EL (cell line): ENCODE measurements at regions not wholly inside any gene's neighbourhood (a gene's known extent, or its start where the extent isn't known, plus 50 kb on each side); places are given as distances from the start of the nearest gene placed in this dataset.

Experiments used
- DNase-seq: peaks from one replicate; pipeline ENCODE4 v3.0.0-alpha.2; 2016

- no peak for DNase-seq
Observed at GRCh38 chr4:62849696-62850095, 1559.6 kb downstream of the TECRL start.

GRCh38 chr4:62835631-62836030 is 1573.6 kb downstream of the TECRL start:
- no peak for DNase-seq

DNA sequence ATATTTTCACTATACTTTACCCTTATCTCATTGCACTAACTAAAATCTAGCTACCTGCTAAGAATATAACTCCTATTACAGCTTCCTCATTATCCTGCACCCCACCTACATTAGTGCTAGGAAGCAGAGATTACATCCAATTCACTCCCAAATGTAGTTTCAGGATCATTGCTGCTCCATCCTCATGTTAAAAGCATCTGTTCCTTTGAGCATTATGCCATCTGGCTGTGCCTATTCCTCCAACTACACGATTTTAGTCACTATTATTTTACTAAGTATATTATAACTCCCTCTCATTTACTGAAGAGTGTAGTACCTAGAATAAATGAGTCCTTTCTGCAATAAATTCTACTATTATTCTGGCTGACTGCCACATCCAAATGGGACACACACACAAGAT is 1586.9 kb downstream of the TECRL start:
- no peak for DNase-seq

DNA sequence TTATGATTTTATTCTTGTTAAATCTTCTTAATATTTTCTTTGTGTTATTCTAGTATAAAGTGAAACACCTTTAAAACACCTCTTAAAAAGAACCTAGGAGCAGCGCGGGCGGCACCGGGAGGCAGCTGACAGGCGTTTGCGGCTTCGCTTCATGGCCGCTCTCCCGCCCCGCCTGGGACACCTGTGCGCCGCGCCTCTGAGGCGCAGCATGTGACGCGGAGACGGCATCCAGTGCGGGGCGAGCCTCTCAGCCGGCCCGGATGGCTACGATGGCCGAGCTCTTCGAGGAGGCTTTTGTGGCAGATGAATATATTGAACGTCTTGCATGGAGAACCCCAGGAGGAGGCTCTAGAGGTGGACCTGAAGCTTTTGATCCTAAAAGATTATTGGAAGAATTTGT is 1592.7 kb downstream of the TECRL start:
- no peak for DNase-seq

DNA sequence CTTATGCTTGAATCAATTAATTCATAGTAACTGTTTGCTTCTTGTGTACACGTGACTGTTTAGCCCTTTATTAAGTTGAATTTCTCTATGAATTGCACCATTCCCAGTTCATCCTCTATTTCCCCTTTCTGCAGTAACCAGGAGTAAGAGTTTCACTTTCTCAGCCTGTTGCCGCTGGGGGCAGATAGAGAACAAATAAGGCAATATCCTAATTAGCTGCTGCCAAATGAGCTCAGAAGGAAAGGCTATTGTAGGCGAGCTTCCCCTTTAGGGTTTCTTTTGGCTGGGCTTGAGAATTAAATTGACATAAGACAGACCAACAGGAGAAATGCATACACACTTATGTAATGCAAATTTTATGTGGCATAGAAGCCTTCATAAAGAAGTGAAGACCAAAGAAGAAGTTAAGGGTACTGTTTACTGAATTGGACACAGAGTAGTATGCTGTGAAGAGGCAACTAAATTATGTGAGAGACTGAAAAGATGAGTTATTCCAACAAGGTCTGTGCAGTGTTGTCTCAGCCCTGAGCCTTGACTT is 1594.7 kb downstream of the TECRL start:
- no peak for DNase-seq

- DNase-seq: no peak
Observed at GRCh38 chr4:62806816-62807215, 1602.4 kb downstream of the TECRL start.

GRCh38 chr4:62804075-62804474 is 1603.9 kb downstream of the ADGRL3 start:
- no peak for DNase-seq

DNA sequence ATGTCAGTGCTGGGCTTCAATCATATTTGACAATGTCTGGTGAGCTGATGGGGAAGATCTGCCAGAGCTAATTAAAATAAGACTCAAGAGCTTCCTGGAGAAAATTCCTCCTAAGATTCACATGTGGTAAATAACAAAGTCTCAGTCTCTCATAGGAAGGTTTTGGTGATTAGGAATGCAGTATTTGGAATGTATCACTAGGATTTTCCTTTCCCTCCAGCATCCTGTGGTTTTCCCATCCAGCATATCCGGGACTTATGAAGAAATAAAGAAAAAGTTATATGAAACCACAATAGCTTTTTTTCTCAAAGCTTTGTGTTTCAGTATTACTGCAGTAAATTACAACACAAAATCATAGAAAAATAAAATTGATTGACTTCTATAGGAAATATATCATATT is 1597.1 kb downstream of the ADGRL3 start:
- no peak for DNase-seq

- DNase-seq: no peak
Observed at GRCh38 chr4:62791386-62791785, 1591.3 kb downstream of the ADGRL3 start.

- no peak for DNase-seq
Observed at GRCh38 chr4:62771983-62772557, 1571.9 kb downstream of the ADGRL3 start.

GRCh38 chr4:62740296-62740695 is 1540.2 kb downstream of the ADGRL3 start:
- DNase-seq: no peak

DNA sequence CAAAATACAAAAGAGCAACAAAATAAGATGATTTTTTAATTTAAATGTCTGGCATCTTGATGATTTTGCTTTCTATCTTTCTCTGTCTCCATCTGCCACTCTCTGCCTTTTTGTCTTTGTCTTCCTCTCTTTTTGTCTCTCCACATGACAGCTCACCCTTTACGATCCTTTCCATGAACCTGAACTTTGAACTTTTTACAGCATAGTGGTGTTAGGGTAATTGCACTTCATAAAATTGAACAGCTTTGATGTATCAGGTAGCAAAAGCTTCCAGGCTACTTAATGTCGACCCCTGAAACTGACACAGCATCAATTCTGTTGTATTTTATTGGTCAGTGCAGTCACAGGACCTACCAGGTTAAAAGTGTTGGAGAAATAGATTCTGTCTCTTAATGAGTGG is 1517.0 kb downstream of the ADGRL3 start:
- no peak for DNase-seq

GRCh38 chr4:62711575-62711974 is 1511.4 kb downstream of the ADGRL3 start:
- no peak for DNase-seq

- DNase-seq: no peak
Observed at GRCh38 chr4:62709618-62710252, 1509.6 kb downstream of the ADGRL3 start.

DNA sequence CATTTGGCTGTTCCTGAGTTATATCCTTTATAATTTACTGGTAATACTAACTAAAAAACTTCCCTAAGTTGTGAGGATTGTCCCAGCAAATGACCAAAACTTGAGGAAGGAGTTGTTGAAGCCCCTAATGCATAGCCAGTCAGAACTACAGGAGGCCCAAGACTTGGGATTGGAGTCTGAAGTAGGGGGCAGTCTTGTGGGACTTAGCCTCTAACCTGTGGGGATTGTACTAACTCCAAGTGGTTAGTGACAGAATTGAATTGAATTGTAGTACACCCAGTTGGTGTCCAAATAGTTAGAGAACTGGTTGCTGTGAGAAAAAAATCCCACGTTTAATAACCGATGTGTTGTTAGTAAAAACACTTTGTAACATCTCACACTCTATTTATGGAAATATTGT is 1506.3 kb downstream of the ADGRL3 start:
- no peak for DNase-seq

DNA sequence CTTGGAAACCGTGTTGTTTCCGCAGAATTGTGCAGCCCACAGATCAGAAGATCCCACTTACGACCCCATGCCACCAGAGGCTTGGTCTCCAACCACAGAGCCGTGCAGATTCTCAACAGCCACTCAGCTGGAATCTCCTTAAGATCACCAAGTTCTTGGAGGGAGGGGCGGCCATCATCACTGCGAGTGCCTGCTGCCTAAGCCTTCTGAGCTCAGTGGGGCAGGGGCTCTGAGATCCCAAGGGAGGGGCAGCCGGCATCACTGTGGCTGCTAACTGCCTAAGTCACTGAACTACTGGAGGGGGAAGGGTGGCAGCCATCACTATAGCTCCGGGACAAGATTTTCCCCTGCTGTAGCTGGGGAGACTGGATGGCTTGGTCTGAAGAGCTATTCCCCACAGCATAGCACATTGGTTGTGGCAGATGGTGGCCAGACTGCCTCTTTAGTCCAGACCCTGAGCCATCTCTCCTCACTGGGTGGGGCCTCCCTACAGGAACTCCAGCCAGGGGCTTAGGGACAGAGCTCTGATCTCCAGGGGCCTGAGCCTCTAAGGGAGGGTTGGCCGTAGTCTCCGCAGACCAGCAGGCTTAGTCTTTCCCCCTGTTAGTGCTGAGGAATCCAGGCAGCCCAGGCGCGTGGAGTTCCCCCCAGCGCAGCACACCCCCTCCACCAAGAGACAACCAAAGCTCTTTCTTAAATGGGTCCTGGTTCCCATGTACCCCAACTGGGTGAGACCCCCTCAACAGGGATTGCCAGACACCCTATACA is 1483.9 kb downstream of the ADGRL3 start:
- no peak for DNase-seq

DNA sequence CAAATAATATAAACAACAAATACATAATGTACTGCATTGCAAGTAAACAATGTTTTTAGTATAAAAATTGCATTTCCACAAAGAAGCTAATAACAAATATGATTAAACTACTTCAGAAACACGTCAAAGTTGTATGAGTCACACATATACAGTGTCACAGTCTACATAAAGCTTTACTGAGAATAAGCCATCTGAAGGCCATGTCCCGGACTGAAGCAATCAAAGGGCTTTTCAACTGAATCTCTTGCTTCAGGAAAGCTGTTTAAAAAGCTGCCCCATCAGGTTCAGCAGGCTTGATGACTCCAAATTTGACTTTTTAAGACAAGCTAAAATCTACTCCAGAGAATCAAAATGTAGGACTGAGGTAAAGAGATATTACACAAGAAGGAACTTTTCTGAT is 1476.8 kb downstream of the ADGRL3 start:
- no peak for DNase-seq

DNA sequence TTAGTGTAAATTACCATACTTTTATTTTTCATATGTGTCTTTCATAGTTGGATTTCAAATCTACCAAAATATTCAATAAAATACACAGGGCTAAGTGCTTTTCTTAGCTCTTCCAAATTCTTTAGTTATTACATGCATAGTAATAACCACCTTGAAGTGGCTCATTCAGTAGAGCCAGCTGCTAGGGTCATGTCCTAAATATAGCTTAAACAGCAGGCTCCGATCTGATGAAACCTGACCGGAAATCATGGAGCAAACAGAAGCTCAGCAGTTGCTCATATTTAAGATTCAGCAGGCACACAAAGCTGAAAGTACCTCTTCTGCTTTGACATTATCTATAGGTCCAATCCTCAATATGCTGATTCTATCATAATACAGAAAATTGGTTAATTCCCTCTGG is 1470.4 kb downstream of the ADGRL3 start:
- no peak for DNase-seq

DNA sequence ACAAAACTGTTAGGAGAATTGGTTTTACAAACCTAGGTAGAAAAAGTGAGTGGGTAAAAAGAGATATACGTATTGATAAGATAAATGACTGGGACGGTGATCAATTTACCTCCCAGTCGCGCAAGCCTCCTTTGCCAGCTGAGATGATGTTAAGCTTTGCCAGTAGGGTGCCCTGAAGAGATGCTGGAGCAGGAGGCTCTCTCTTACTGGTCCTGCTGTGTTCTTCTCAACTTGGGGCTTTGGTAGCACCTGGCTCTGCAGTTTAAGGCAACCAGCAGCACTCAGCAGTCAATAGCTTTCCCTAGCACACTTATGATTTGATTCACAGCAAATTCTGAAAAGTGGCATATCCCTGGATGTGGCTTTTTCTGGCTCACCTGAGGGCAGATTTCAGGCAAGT is 1461.7 kb downstream of the ADGRL3 start:
- DNase-seq: no peak

GRCh38 chr4:62656006-62656405 is 1455.9 kb downstream of the ADGRL3 start:
- no peak for DNase-seq

DNA sequence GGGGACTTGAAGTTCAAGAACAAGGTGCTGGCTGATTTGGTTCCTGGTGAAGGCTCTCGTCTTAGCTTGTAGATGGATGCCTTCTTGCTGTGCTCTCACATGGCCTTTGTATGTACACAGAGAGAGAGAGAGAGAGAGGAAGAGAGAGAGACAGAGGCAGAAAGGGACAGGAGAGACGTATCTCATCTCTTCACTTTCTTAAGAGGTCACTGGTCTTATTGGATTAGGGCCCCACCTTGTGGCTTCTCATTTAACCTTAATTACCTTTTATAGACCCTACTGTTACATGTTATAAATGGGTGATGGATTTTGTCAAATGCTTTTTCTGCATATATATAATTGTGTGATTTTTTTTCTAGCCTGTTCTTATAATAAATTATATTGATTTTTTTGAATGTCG is 1444.2 kb downstream of the ADGRL3 start:
- DNase-seq: no peak

GRCh38 chr4:62640296-62640695 is 1440.2 kb downstream of the ADGRL3 start:
- no peak for DNase-seq

DNA sequence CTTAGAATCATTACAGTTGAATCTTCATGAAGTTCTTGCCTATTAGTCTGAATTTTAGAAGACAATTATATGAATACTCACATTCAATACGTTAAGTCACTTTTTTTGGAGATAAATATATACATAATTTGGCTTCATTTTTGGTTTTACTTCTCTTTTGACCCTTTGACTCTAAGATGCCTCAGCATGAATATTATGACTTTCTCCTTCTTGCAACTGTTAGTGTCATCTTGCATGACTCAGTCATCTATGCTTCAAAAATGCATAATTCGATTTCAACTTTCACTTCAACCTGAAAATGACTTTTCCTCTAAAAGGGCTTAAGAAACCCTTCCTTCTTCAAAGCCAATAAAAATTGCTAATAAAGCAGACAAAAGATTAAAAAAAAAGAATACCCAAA is 1427.5 kb downstream of the ADGRL3 start:
- DNase-seq: no peak

GRCh38 chr4:62627141-62627540 is 1427.0 kb downstream of the ADGRL3 start:
- no peak for DNase-seq
